Effector memory CD8-positive, alpha-beta T cell (primary cell): ENCODE measurements at regions not wholly inside any gene's neighbourhood (a gene's known extent, or its start where the extent isn't known, plus 50 kb on each side); places are given as distances from the start of the nearest gene placed in this dataset.

Experiments
- ATAC-seq: fragments of 150-1000 bp; cut with Tn5 transposase; replicated peaks from 2 replicates; pipeline ENCODE4 v1.10.0; 2021; ENCODE audit warnings: mild to moderate bottlenecking, moderate library complexity
- DNase-seq, 3 experiments: peaks; one replicate each; pipeline ENCODE4 v3.0.0; 2021
- H3K27ac Mint-ChIP-seq, 2 donors: one replicate each; pipeline ENCODE4 v1.8.0; 2022; ENCODE audit warnings: mild to moderate bottlenecking in 2 of 2, mixed read lengths in 2 of 2, moderate library complexity in 2 of 2
- H3K27me3 Mint-ChIP-seq, 2 donors: one replicate each; pipeline ENCODE4 v1.8.0; 2022; ENCODE audit warnings: mixed read lengths in 2 of 2
- H3K36me3 Mint-ChIP-seq: one replicate; pipeline ENCODE4 v1.8.0; 2022; ENCODE audit warnings: mild to moderate bottlenecking, moderate library complexity, mixed read lengths; ENCODE audit not compliant: insufficient read depth
- H3K4me1 Mint-ChIP-seq, 2 donors: one replicate each; pipeline ENCODE4 v1.8.0; 2022; ENCODE audit warnings: low read depth in 2 of 2, mixed read lengths in 2 of 2
- H3K4me3 Mint-ChIP-seq, 2 donors: one replicate each; pipeline ENCODE4 v1.8.0; 2022; ENCODE audit warnings: mild to moderate bottlenecking in 2 of 2, mixed read lengths in 2 of 2, moderate library complexity in 2 of 2
- H3K9me3 Mint-ChIP-seq, 2 donors: one replicate each; pipeline ENCODE4 v1.8.0; 2022; ENCODE audit warnings: mixed read lengths in 2 of 2

DNA sequence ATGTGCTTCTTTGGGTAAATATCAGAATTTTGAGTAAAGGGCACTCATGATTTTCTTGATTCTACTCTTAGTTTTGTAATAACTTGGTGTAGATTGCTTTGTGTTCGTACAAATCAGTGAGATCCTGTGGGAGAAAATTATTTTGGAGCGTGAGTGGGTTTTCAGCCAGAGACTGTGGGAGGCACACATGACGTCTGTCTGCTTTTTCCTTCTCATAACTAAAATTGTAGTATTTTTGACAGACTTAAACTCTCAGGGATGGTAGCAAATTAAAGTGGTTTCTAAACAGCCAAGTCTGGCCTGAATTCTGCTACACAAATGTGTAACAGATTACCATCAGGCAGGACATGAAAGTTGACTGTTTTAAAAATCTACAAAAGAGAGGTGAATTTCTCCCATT is 222.6 kb downstream of the OTOR start:
- Mint-ChIP-seq H3K4me1 (no peaks in the 10 kb centered on the region), H3K27ac (no peak overlapping the region), H3K9me3 (peaks cover 9% of the 10 kb centered on the region in 2 donors), H3K27me3 (no peaks in the 10 kb centered on the region), H3K4me3 (no peak overlapping the region), H3K36me3 (no peaks in the 10 kb centered on the region)
- DNase-seq (no peak), ATAC-seq (no peak)

- H3K4me1 Mint-ChIP-seq = no peaks in the 10 kb centered on the region
- peaks cover 0 to 4% of the 10 kb centered on the region in 2 donors for H3K9me3 Mint-ChIP-seq
- H3K27ac Mint-ChIP-seq = no peak overlapping the region
- no peaks in the 10 kb centered on the region for H3K27me3 Mint-ChIP-seq
- DNase-seq (no peak), ATAC-seq (no peak)
- H3K36me3 Mint-ChIP-seq = no peaks in the 10 kb centered on the region
- no peak overlapping the region for H3K4me3 Mint-ChIP-seq
These were observed 226.1 kb downstream of the OTOR start for GRCh38 chr20:16974080-16974854.

DNA sequence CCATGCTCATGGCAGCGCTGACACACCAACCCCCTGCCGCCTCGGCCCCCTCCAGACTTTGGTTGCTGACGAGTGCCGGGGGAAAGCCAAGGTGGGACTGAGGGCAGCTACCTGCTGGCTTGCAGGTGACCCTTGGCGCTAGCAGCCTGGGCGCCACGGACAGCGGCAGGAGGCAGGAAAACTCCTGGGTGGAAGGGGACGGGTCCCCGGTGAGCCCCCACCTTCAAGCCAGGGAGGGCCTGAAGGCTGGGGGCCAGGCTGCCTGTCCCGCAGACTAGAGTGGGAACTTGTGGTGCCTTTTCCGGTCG is 226.7 kb downstream of the OTOR start:
- no peak overlapping the region for H3K4me3 Mint-ChIP-seq
- no peaks in the 10 kb centered on the region for H3K27me3 Mint-ChIP-seq

DNA sequence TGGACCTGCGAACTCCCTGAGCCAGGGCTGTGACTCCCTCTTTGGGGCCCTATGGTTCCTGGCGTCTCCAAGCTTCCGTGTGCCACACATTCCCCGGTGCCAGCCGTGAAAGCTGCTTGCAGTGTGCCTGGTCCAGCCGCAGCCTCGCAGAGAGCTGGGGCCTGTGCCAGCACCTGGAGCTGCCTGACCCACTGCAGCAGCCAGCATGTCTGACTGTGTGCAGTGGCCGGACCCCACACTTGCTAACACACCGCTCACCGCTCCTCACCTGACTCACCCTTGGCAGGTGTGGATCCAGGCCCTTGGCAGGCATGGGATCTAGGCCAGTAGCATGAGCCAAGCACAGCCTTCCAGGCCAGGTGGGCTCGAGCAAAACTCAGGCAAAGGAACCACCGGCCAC is 227.5 kb downstream of the OTOR start:
- H3K27ac Mint-ChIP-seq = no peak overlapping the region
- no peaks in the 10 kb centered on the region for H3K4me1 Mint-ChIP-seq
- H3K36me3 Mint-ChIP-seq = no peaks in the 10 kb centered on the region
- H3K27me3 Mint-ChIP-seq = no peaks in the 10 kb centered on the region
- ATAC-seq (no peak), DNase-seq (no peak)
- H3K4me3 Mint-ChIP-seq = no peak overlapping the region
- H3K9me3 Mint-ChIP-seq = peaks cover 0 to 2% of the 10 kb centered on the region in 2 donors

More for the DNA sequence above, 226.7 kb downstream of the OTOR start:
- Mint-ChIP-seq H3K27ac (no peak overlapping the region), H3K36me3 (no peaks in the 10 kb centered on the region), H3K4me1 (no peaks in the 10 kb centered on the region), H3K9me3 (peaks cover 0 to 3% of the 10 kb centered on the region in 2 donors)
- ATAC-seq (no peak), DNase-seq (no peak)

DNA sequence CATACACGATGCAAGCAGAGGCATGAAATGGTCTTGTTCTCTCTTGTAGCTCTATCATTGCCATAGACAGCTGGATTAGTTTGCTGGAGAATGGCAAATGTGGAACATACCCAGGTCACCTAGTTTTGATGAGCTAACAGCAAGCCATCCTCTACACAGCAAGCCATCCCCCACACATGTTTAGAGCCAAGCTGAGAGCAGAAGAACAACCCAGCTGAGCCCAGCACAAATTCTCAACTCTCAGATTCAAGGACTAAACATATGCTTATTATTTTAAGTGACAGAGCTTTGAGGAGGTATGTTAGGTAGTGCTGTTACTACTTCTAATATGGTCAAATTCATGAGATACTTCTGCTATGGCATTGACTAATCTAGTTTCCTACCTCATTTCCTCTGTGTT is 230.3 kb downstream of the OTOR start:
- Mint-ChIP-seq H3K4me3 (no peak overlapping the region), H3K4me1 (no peaks in the 10 kb centered on the region), H3K27ac (no peak overlapping the region), H3K36me3 (no peaks in the 10 kb centered on the region), H3K27me3 (no peaks in the 10 kb centered on the region), H3K9me3 (peaks cover 4 to 8% of the 10 kb centered on the region in 2 donors)
- no peak for DNase-seq
- no peak for ATAC-seq

DNA sequence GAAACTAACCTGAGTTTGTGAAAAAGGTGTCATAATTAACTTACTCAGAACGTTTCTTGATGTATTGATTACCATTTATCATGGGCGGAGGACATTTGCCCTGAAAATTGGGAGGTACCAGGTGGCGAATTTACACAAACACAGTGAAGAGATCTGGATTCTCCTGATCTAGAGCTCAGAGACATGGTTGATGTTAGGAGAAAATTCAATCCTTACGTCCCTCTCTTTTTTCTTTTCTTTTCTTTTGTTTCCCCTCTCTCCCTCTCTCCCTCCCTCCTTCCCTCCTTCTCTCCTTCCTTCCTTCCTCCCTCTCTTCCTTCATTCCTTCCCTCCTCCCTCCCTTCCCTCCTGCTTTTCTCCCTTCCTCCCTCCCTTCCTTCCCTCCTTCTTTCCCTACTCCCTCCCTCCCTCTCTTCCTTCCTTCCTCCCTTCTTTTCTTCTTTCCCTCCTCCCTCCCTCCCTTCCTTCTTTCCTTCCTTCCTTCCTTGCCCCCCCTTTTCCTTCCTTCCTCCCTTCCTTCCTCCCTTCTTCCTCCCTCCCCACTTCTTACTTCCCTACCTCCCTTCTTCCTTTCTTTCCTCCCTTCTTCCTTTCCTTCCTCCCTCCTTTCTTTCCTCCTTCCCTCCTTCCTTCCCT is 234.1 kb downstream of the OTOR start:
- DNase-seq (no peak), ATAC-seq (no peak)
- no peaks in the 10 kb centered on the region for H3K36me3 Mint-ChIP-seq
- H3K27ac Mint-ChIP-seq = no peak overlapping the region
- no peaks in the 10 kb centered on the region for H3K27me3 Mint-ChIP-seq
- no peak overlapping the region for H3K4me3 Mint-ChIP-seq
- H3K9me3 Mint-ChIP-seq = peaks cover 6 to 8% of the 10 kb centered on the region in 2 donors
- no peaks in the 10 kb centered on the region for H3K4me1 Mint-ChIP-seq

- ATAC-seq (no peak), DNase-seq (no peak)
- Mint-ChIP-seq H3K4me1 (no peaks in the 10 kb centered on the region), H3K27ac (no peak overlapping the region), H3K4me3 (no peak overlapping the region), H3K27me3 (no peaks in the 10 kb centered on the region), H3K9me3 (peaks cover 8% of the 10 kb centered on the region in 2 donors), H3K36me3 (no peaks in the 10 kb centered on the region)
These were observed 236.3 kb downstream of the OTOR start for GRCh38 chr20:16984481-16984880.

- Mint-ChIP-seq H3K27me3 (no peaks in the 10 kb centered on the region), H3K9me3 (peaks cover 0 to 2% of the 10 kb centered on the region in 2 donors), H3K36me3 (no peaks in the 10 kb centered on the region), H3K27ac (no peak overlapping the region), H3K4me1 (no peaks in the 10 kb centered on the region), H3K4me3 (no peak overlapping the region)
- DNase-seq (no peak), ATAC-seq (no peak)
These were observed 223.5 kb upstream of the PCSK2 start for GRCh38 chr20:17003170-17003870.

- DNase-seq = no peak
These were observed 216.7 kb upstream of the PCSK2 start for GRCh38 chr20:17010181-17010580.

GRCh38 chr20:17012546-17013226 is 214.2 kb upstream of the PCSK2 start:
- Mint-ChIP-seq H3K36me3 (no peaks in the 10 kb centered on the region), H3K27ac (no peak overlapping the region), H3K4me3 (no peak overlapping the region), H3K27me3 (no peaks in the 10 kb centered on the region), H3K4me1 (no peaks in the 10 kb centered on the region), H3K9me3 (no peaks in the 10 kb centered on the region)
- DNase-seq (no peak), ATAC-seq (no peak)

More at GRCh38 chr20:17010181-17010580, 216.7 kb upstream of the PCSK2 start:
- no peak for ATAC-seq
- no peak overlapping the region for H3K4me3 Mint-ChIP-seq
- H3K9me3 Mint-ChIP-seq = no peaks in the 10 kb centered on the region
- no peak overlapping the region for H3K27ac Mint-ChIP-seq
- no peaks in the 10 kb centered on the region for H3K36me3 Mint-ChIP-seq
- no peaks in the 10 kb centered on the region for H3K27me3 Mint-ChIP-seq
- H3K4me1 Mint-ChIP-seq = no peaks in the 10 kb centered on the region

DNA sequence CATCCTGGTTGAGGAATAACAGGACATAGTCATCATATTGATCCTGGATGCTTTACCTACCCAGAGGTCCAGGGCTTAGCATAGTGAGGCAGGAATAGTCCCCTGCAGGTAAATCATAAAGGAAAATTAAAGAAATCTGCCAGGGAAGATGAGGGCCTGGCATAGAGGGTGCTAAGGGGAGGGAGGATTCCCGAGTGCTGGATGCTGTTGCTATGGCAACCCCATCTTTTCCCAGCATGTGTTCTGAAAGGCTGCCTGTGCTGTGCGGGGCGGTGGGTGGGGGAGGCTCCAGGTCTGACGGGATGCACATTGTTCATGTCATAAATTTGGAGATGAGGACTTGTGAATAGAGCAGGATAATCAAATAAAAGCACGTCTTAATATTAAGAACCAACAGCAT is 212.6 kb upstream of the PCSK2 start:
- Mint-ChIP-seq H3K4me1 (no peaks in the 10 kb centered on the region), H3K36me3 (no peaks in the 10 kb centered on the region), H3K4me3 (no peak overlapping the region), H3K27me3 (no peaks in the 10 kb centered on the region), H3K27ac (no peak overlapping the region), H3K9me3 (no peaks in the 10 kb centered on the region)
- DNase-seq = no peak
- ATAC-seq = no peak

GRCh38 chr20:17014756-17015366 is 212.0 kb upstream of the PCSK2 start:
- Mint-ChIP-seq H3K9me3 (no peaks in the 10 kb centered on the region), H3K27ac (no peak overlapping the region), H3K27me3 (no peaks in the 10 kb centered on the region), H3K36me3 (no peaks in the 10 kb centered on the region), H3K4me1 (no peaks in the 10 kb centered on the region), H3K4me3 (no peak overlapping the region)
- DNase-seq (no peak), ATAC-seq (no peak)

GRCh38 chr20:17017232-17017631 is 209.6 kb upstream of the PCSK2 start:
- no peaks in the 10 kb centered on the region for H3K36me3 Mint-ChIP-seq
- H3K27me3 Mint-ChIP-seq = no peaks in the 10 kb centered on the region
- ATAC-seq (no peak), DNase-seq (no peak)
- no peaks in the 10 kb centered on the region for H3K4me1 Mint-ChIP-seq
- H3K9me3 Mint-ChIP-seq = peaks cover 0 to 8% of the 10 kb centered on the region in 2 donors
- H3K4me3 Mint-ChIP-seq = no peak overlapping the region
- H3K27ac Mint-ChIP-seq = no peak overlapping the region
